GM18858 (cell line): ENCODE measurements at regions not wholly inside any gene's neighbourhood (a gene's known extent, or its start where the extent isn't known, plus 50 kb on each side); places are given as distances from the start of the nearest gene placed in this dataset.
A peak's percentile ranks its signal among the peaks of the same experiment; 100 is the strongest.

ENCODE experiments used
- ATAC-seq: cut with Tn5 transposase; IDR thresholded peaks from one replicate; pipeline ENCODE4 v1.9.1; 2021; ENCODE audit not compliant: unreplicated experiment

GRCh38 chr6:99091985-99092384 lies 144.2 kb upstream of the FBXL4 start:
- ATAC-seq: peak; percentile 91

GRCh38 chr6:99080191-99080590 lies 132.4 kb upstream of the FBXL4 start:
- ATAC-seq: no peak

GRCh38 chr6:99079058-99079457 lies 131.3 kb upstream of the FBXL4 start:
- ATAC-seq: no peak

- ATAC-seq: no peak
Measured at GRCh38 chr6:99073223-99073622, 125.5 kb upstream of the FBXL4 start.

GRCh38 chr6:99066044-99066443 lies 118.3 kb upstream of the FBXL4 start:
- ATAC-seq: no peak

GRCh38 chr6:99064834-99065233 lies 117.1 kb upstream of the FBXL4 start:
- no peak for ATAC-seq

- ATAC-seq: no peak
Measured at GRCh38 chr6:99036672-99037071, 88.9 kb upstream of the FBXL4 start.

GRCh38 chr6:99032396-99032795 lies 84.7 kb upstream of the FBXL4 start:
- no peak for ATAC-seq

- ATAC-seq: no peak
Measured at GRCh38 chr6:99031957-99032356, 84.2 kb upstream of the FBXL4 start.

GRCh38 chr6:99030915-99031314 lies 83.2 kb upstream of the FBXL4 start:
- ATAC-seq: no peak

GRCh38 chr6:99026135-99026534 lies 78.4 kb upstream of the FBXL4 start:
- no peak for ATAC-seq

GRCh38 chr6:99024089-99024488 lies 76.3 kb upstream of the FBXL4 start:
- ATAC-seq: no peak

- no peak for ATAC-seq
Measured at GRCh38 chr6:99022039-99022609, 74.4 kb upstream of the FBXL4 start.

GRCh38 chr6:99019381-99019780 lies 71.6 kb upstream of the FBXL4 start:
- no peak for ATAC-seq

- ATAC-seq: no peak
Measured at GRCh38 chr6:99017150-99017549, 69.4 kb upstream of the FBXL4 start.

GRCh38 chr6:99016355-99016754 lies 68.6 kb upstream of the FBXL4 start:
- no peak for ATAC-seq

- ATAC-seq: no peak
Measured at GRCh38 chr6:99014061-99014460, 66.3 kb upstream of the FBXL4 start.

- ATAC-seq: no peak
Measured at GRCh38 chr6:99013661-99014060, 65.9 kb upstream of the FBXL4 start.

- no peak for ATAC-seq
Measured at GRCh38 chr6:99013145-99013544, 65.4 kb upstream of the FBXL4 start.

GRCh38 chr6:99011151-99011550 lies 63.4 kb upstream of the FBXL4 start:
- no peak for ATAC-seq

GRCh38 chr6:99002831-99003230 lies 55.1 kb upstream of the FBXL4 start:
- no peak for ATAC-seq

- no peak for ATAC-seq
Measured at GRCh38 chr6:98998103-98998502, 50.4 kb upstream of the FBXL4 start.
